HFFc6 (cell line): ENCODE measurements at regions not wholly inside any gene's neighbourhood (a gene's known extent, or its start where the extent isn't known, plus 50 kb on each side); places are given as distances from the start of the nearest gene placed in this dataset.

Experiments used
- DNase-seq: peaks from one replicate; pipeline ENCODE4 v3.0.0-alpha.2; 2018
- H3K27ac Mint-ChIP-seq: 2 replicates; pipeline ENCODE4 v1.8.0; 2020; ENCODE audit warnings: mild to moderate bottlenecking, mixed read lengths
- H3K27me3 Mint-ChIP-seq: 2 replicates; pipeline ENCODE4 v1.8.0; 2021; ENCODE audit warnings: mild to moderate bottlenecking, moderate library complexity, mixed read lengths; ENCODE audit not compliant: insufficient read depth
- H3K36me3 Mint-ChIP-seq: 2 replicates; pipeline ENCODE4 v1.8.0; 2021; ENCODE audit warnings: low read depth, mixed read lengths
- H3K4me1 Mint-ChIP-seq: 2 replicates; pipeline ENCODE4 v1.8.0; 2020; ENCODE audit warnings: low read depth, mixed read lengths
- H3K4me3 Mint-ChIP-seq: 2 replicates; pipeline ENCODE4 v1.8.0; 2020; ENCODE audit warnings: mild to moderate bottlenecking, moderate library complexity, mixed read lengths
- H3K9me3 Mint-ChIP-seq: 2 replicates; pipeline ENCODE4 v1.8.0; 2020; ENCODE audit warnings: mild to moderate bottlenecking, mixed read lengths
- TF ChIP-seq, protein P1 (sequence below): fragments of 200-600 bp; sonication (generic); IDR thresholded peaks from 2 replicates; pipeline ENCODE4 v1.5.0; 2021; ENCODE audit warnings: antibody characterized with exemption, mild to moderate bottlenecking

DNA sequence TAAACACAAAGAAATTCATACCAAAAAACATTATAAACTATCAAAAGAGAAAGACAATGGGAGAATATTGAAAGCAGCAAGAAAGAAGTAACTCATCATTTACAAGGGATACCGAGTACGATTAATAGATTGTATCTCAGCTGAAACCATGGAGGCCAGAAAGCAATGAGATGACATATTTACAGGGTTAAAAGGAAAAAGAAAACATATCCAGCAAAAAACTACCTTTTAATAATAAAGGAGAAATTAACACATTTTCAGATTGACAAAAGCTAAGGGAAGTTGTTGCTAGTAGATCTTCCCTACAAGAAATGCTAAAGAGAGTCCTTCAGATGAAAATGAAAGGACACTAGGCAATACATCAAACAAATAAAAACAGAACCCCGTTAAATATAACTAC, 364.8 kb upstream of the TNC start:
- Mint-ChIP-seq H3K4me3 (no peak overlapping the region), H3K27ac (no peak overlapping the region), H3K4me1 (no peaks in the 10 kb centered on the region)

DNA sequence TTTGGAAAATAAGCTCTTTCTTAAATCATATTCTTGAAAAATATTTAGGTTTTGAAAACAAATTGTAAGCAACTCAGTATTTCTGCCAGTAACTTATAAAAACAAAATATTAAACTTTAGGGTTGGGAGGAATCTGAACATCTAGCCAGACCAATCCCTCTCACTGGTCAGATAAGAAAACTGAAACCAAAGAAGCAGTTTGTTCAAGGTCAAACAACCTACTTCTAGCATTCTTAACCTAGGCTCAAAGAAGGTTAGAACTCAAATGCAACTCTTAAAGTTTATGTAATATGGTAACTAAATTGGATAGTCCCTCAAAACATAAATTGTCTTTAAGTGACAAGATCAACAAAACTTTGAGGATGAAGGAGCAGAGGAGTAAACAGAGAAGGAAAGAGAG, 374.9 kb upstream of the TNC start:
- no peaks in the 10 kb centered on the region for H3K4me1 Mint-ChIP-seq
- no peak overlapping the region for H3K4me3 Mint-ChIP-seq

More for the DNA sequence above, 364.8 kb upstream of the TNC start:
- Mint-ChIP-seq H3K27me3 (no peaks in the 10 kb centered on the region; the same call in 1 of the 2 replicates), H3K36me3 (no peaks in the 10 kb centered on the region), H3K9me3 (no peaks in the 10 kb centered on the region)
- DNase-seq, result no peak
- TF ChIP-seq, protein P1, sequence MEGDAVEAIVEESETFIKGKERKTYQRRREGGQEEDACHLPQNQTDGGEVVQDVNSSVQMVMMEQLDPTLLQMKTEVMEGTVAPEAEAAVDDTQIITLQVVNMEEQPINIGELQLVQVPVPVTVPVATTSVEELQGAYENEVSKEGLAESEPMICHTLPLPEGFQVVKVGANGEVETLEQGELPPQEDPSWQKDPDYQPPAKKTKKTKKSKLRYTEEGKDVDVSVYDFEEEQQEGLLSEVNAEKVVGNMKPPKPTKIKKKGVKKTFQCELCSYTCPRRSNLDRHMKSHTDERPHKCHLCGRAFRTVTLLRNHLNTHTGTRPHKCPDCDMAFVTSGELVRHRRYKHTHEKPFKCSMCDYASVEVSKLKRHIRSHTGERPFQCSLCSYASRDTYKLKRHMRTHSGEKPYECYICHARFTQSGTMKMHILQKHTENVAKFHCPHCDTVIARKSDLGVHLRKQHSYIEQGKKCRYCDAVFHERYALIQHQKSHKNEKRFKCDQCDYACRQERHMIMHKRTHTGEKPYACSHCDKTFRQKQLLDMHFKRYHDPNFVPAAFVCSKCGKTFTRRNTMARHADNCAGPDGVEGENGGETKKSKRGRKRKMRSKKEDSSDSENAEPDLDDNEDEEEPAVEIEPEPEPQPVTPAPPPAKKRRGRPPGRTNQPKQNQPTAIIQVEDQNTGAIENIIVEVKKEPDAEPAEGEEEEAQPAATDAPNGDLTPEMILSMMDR, result no peak

DNA sequence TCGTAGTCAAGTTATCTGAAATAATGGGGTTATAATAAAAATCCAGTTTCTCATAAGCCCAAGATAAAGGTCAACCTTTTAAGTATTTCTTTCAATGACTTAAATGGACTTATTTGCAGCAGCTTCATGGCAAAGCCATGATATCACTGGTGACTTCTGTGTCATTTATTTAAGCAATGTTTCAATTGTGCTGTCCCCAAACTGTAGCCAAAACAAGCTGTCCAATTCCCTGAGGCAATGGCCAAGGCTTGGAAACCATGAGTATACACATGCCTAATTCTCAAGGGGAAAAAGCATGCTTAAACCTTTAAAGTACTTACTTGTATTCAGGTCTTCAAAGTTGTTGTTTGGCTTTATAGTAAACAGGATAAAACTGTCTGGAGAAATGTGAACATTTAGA, 376.4 kb upstream of the TNC start:
- Mint-ChIP-seq H3K4me3 (no peak overlapping the region), H3K4me1 (no peaks in the 10 kb centered on the region), H3K36me3 (no peaks in the 10 kb centered on the region), H3K9me3 (no peaks in the 10 kb centered on the region), H3K27me3 (peaks cover 2% of the 10 kb centered on the region), H3K27ac (no peak overlapping the region)
- TF ChIP-seq, protein P1, result no peak
- no peak for DNase-seq

More for the DNA sequence above, 374.9 kb upstream of the TNC start:
- H3K27ac Mint-ChIP-seq, result no peak overlapping the region
- H3K27me3 Mint-ChIP-seq, result peaks cover 2% of the 10 kb centered on the region
- no peaks in the 10 kb centered on the region for H3K9me3 Mint-ChIP-seq
- DNase-seq, result no peak
- TF ChIP-seq, protein P1, result no peak
- H3K36me3 Mint-ChIP-seq, result no peaks in the 10 kb centered on the region

DNA sequence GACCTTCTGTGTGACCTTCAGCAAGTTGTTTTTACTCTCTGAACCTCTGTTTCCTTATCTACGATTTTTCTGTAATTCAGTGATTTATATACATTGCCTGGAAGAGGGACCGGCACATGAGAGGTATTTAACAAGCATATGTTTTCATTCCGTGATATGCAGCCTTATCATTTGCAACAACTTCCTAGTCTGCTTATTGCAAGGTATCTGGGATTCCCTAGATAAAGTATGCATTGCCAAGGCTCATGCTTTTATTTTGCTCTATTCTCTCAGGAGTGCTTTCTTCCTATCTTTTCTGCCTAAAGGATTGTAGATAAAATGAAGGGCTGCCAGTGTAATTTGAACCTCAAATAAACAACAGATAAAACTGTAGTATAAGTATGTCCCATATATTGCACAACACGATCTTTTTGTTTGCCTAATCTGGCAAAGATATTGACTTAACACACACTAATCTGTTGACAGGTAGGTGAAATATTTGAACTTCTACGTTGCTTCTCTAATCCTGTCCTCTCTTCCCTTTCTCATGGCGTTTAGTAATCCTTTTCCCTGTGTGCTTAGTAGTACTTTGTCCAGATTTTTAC, 377.2 kb upstream of the TNC start:
- H3K27ac Mint-ChIP-seq, result no peak overlapping the region
- TF ChIP-seq, protein P1, result no peak
- DNase-seq, result no peak
- no peak overlapping the region for H3K4me3 Mint-ChIP-seq
- no peaks in the 10 kb centered on the region for H3K9me3 Mint-ChIP-seq
- H3K27me3 Mint-ChIP-seq, result no peaks in the 10 kb centered on the region; the same call in none of the 2 replicates
- no peaks in the 10 kb centered on the region for H3K4me1 Mint-ChIP-seq
- no peaks in the 10 kb centered on the region for H3K36me3 Mint-ChIP-seq

DNA sequence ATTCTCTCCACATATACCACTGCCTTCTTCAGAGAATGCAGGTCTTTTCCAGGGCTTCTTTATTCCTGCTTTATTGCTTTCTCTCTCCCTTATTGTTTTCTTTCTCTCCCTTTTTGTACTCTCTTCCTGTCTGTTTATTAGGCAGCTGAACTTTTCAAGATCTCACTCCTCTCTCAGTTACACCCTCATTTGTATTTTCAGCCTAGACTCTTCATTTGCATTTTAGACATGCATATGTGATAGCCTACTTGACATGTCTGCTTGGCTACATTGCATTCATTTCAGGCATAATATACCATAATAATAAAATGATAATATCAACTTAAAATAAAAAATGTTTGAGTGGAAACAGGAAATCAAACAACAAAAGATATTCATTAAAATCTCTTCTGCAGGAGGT, 377.9 kb upstream of the TNC start:
- no peaks in the 10 kb centered on the region; the same call in none of the 2 replicates for H3K27me3 Mint-ChIP-seq
- H3K27ac Mint-ChIP-seq, result no peak overlapping the region
- H3K4me1 Mint-ChIP-seq, result no peaks in the 10 kb centered on the region
- no peak overlapping the region for H3K4me3 Mint-ChIP-seq
- no peaks in the 10 kb centered on the region for H3K36me3 Mint-ChIP-seq
- TF ChIP-seq, protein P1, result no peak
- no peak for DNase-seq
- no peaks in the 10 kb centered on the region for H3K9me3 Mint-ChIP-seq

DNA sequence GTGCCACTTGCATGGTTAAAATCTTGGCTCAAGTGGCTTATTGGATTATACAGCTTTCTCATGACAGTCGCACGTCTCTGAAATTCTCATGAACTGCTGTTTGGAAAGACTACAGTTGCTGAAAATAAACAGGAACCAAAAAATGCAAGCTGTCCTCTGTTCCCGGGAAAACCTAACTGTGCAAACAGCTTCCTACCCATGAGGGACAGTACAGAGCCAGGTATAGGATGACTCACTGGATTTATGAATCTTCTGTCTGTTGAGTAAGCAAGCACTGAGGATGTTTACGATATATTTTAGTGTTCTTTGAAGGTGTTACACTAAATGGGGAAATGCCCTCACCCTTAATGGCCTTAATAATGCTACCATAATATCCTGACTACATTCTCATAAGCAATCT, 380.3 kb upstream of the TNC start:
- Mint-ChIP-seq H3K27me3 (no peaks in the 10 kb centered on the region), H3K9me3 (no peaks in the 10 kb centered on the region), H3K27ac (no peak overlapping the region), H3K4me3 (no peak overlapping the region), H3K36me3 (no peaks in the 10 kb centered on the region), H3K4me1 (no peaks in the 10 kb centered on the region)
- TF ChIP-seq, protein P1, result no peak
- no peak for DNase-seq
